GM23248 (cell line): ENCODE measurements at regions not wholly inside any gene's neighbourhood (a gene's known extent, or its start where the extent isn't known, plus 50 kb on each side); places are given as distances from the start of the nearest gene placed in this dataset.

ENCODE experiments used
- DNase-seq: peaks from one replicate; pipeline ENCODE4 v3.0.0-alpha.2; 2015
- H2AFZ ChIP-seq: fragments of 200-600 bp; sonication (generic); 2 replicates; pipeline ENCODE4 v1.6.1; 2016; ENCODE audit warnings: antibody characterized with exemption
- H3F3A ChIP-seq: fragments of 200-600 bp; sonication (generic); 2 replicates; pipeline ENCODE4 v1.6.1; 2016; ENCODE audit warnings: mild to moderate bottlenecking, antibody characterized with exemption, mixed run types; ENCODE audit not compliant: insufficient read depth
- H3K27ac ChIP-seq: fragments of 200-600 bp; sonication (generic); 2 replicates; pipeline ENCODE4 v1.5.1; 2016; ENCODE audit warnings: mild to moderate bottlenecking
- H3K27me3 ChIP-seq: fragments of 200-600 bp; sonication (generic); replicated peaks from 2 replicates; pipeline ENCODE4 v1.6.1; 2016; ENCODE audit warnings: mild to moderate bottlenecking; ENCODE audit not compliant: insufficient read depth
- H3K36me3 ChIP-seq: fragments of 200-600 bp; sonication (generic); 2 replicates; pipeline ENCODE4 v1.6.1; 2016; ENCODE audit warnings: low read depth, mild to moderate bottlenecking
- H3K4me1 ChIP-seq: fragments of 200-600 bp; sonication (generic); 2 replicates; pipeline ENCODE4 v1.6.1; 2016; ENCODE audit warnings: mild to moderate bottlenecking; ENCODE audit not compliant: insufficient read depth
- H3K4me2 ChIP-seq: fragments of 200-600 bp; sonication (generic); one replicate; pipeline ENCODE4 v1.6.1; 2016; ENCODE audit warnings: mild to moderate bottlenecking; ENCODE audit not compliant: unreplicated experiment
- H3K4me3 ChIP-seq: fragments of 200-600 bp; sonication (generic); 2 replicates; pipeline ENCODE4 v1.5.1; 2016; ENCODE audit warnings: mild to moderate bottlenecking
- H3K79me2 ChIP-seq: fragments of 200-600 bp; sonication (generic); 2 replicates; pipeline ENCODE4 v1.6.1; 2016; ENCODE audit warnings: mild to moderate bottlenecking; ENCODE audit not compliant: insufficient read depth
- H3K9ac ChIP-seq: fragments of 200-600 bp; sonication (generic); 2 replicates; pipeline ENCODE4 v1.6.1; 2016; ENCODE audit warnings: mild to moderate bottlenecking
- H3K9me2 ChIP-seq: fragments of 200-600 bp; sonication (generic); 2 replicates; pipeline ENCODE4 v1.6.1; 2016; ENCODE audit warnings: mixed run types, mild to moderate bottlenecking, moderate library complexity; ENCODE audit not compliant: insufficient read depth
- H3K9me3 ChIP-seq: fragments of 200-600 bp; sonication (generic); one replicate; pipeline ENCODE4 v1.6.1; 2017; ENCODE audit warnings: low read depth
- H4K20me1 ChIP-seq: fragments of 200-600 bp; sonication (generic); 2 replicates; pipeline ENCODE4 v1.6.0; 2016; ENCODE audit not compliant: insufficient read depth
- EZH2 ChIP-seq: fragments of 200-600 bp; sonication (generic); IDR thresholded peaks from 2 replicates; pipeline ENCODE4 v1.6.1; 2018; ENCODE audit warnings: antibody characterized with exemption, mild to moderate bottlenecking; ENCODE audit not compliant: insufficient read depth, poor library complexity, severe bottlenecking
- EZH2phosphoT487 ChIP-seq: fragments of 200-600 bp; sonication (generic); IDR thresholded peaks from 2 replicates; pipeline ENCODE4 v1.6.1; 2018; ENCODE audit warnings: antibody characterized with exemption, moderate library complexity, mild to moderate bottlenecking, low read depth; ENCODE audit not compliant: insufficient read depth
- WGBS, 2 experiments: methylation state at CpG; one replicate each; pipeline ENCODE4 v1.1.6; 2015 to 2017; ENCODE audit warnings: low lambda C conversion rate in 2 of 2, low coverage in 1 of 2; ENCODE audit errors: missing lambda C conversion rate in 2 of 2; 5-methylcytosine and 5-hydroxymethylcytosine counted together
- in situ Hi-C: fragments of 300-500 bp; cut with MboI; formaldehyde crosslinking; loops from 2 replicates; pipeline ENCODE4 v1.15.0; 2020

GRCh38 chr11:104534278-104534677 lies 364.0 kb downstream of the CASP12 start:
- DNase-seq: no peak
- H3K9ac ChIP-seq: no peak overlapping the region

DNA sequence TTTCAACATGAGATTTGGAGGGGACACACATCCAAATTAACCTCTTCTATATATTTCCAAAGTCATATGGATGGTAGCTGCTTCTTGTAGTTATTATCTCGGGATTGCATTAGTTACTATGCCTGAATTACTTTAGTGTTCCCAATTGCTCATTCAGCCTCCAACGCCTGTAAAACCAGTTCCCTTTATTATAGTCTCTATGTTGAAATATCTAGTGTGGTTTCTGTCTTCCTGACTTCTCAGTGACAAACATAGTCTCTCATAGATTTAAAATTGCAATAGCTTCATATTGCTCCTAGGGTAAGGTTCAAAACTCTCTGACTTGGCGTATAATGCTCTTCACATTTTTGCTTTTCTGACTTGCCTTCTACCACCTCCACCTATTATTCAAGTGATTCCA lies 366.4 kb downstream of the CASP12 start:
- H3K4me1 ChIP-seq: no peaks in the 10 kb centered on the region
- H3K79me2 ChIP-seq: no peaks in the 10 kb centered on the region
- DNase-seq: no peak
- no peak overlapping the region for H3K4me3 ChIP-seq
- no peak overlapping the region for H2AFZ ChIP-seq
- no peaks in the 10 kb centered on the region for H3F3A ChIP-seq
- no peaks in the 10 kb centered on the region for H3K36me3 ChIP-seq
- no peaks in the 10 kb centered on the region for H3K27me3 ChIP-seq
- in situ Hi-C loops: no loop called here
- 53 to 59% methylated on average over 3 of the region's 3 CpGs for WGBS, 2 experiments
- TF ChIP-seq EZH2 (no peak), EZH2phosphoT487 (no peak)
- H3K27ac ChIP-seq: no peak overlapping the region
- no peak overlapping the region for H3K4me2 ChIP-seq
- no peak overlapping the region for H3K9ac ChIP-seq
- H4K20me1 ChIP-seq: no peaks in the 10 kb centered on the region
- H3K9me2 ChIP-seq: no peaks in the 10 kb centered on the region
- H3K9me3 ChIP-seq: no peaks in the 10 kb centered on the region

More at GRCh38 chr11:104534278-104534677, 364.0 kb downstream of the CASP12 start:
- Histone ChIP-seq H3K27me3 (no peaks in the 10 kb centered on the region), H3K9me2 (no peaks in the 10 kb centered on the region), H3K36me3 (no peaks in the 10 kb centered on the region), H3K4me1 (no peaks in the 10 kb centered on the region), H3F3A (no peaks in the 10 kb centered on the region), H3K4me3 (no peak overlapping the region), H3K27ac (no peak overlapping the region), H4K20me1 (no peaks in the 10 kb centered on the region), H3K9me3 (no peaks in the 10 kb centered on the region), H3K79me2 (no peaks in the 10 kb centered on the region), H3K4me2 (no peak overlapping the region), H2AFZ (no peak overlapping the region)
- no peak for TF ChIP-seq EZH2
- TF ChIP-seq EZH2phosphoT487: no peak
- WGBS, 2 experiments: 64 to 69% methylated on average over 2 of the region's 2 CpGs
- in situ Hi-C loops: no loop called here

- TF ChIP-seq EZH2phosphoT487 (no peak), EZH2 (no peak)
- H3K9ac ChIP-seq: no peak overlapping the region
- no peaks in the 10 kb centered on the region for H3K4me1 ChIP-seq
Observed at GRCh38 chr11:104531075-104531474, 367.1 kb upstream of the PDGFD start.

DNA sequence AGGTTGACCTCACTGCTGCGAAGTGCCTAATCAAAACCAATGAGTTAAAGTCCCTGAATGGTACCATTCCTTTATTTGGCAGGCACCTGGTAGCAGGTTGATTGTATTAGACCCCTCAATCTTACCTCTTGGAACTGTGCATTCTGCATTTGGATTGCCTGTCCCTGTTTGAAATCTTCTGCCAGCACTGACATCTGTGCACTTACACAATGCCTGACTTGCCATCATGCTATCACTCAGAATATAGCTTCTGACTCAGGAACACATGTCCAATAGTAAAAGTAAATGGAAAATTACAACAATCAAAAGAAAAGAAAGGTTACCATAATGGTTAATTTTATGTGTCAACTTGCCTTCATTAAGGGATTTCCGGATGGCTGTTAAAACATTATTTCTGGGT lies 366.0 kb upstream of the PDGFD start:
- H3F3A ChIP-seq: no peaks in the 10 kb centered on the region
- no peak overlapping the region for H3K4me2 ChIP-seq
- no peaks in the 10 kb centered on the region for H4K20me1 ChIP-seq
- no peak overlapping the region for H3K9ac ChIP-seq
- in situ Hi-C loops: no loop called here
- H3K79me2 ChIP-seq: no peaks in the 10 kb centered on the region
- H3K36me3 ChIP-seq: no peaks in the 10 kb centered on the region
- H3K9me3 ChIP-seq: no peaks in the 10 kb centered on the region
- no peaks in the 10 kb centered on the region for H3K4me1 ChIP-seq
- no peaks in the 10 kb centered on the region for H3K27me3 ChIP-seq
- no peak overlapping the region for H3K4me3 ChIP-seq
- H2AFZ ChIP-seq: no peak overlapping the region
- no peak overlapping the region for H3K27ac ChIP-seq
- H3K9me2 ChIP-seq: no peaks in the 10 kb centered on the region
- 44 to 45% methylated on average over 2 of the region's 2 CpGs for WGBS, 2 experiments
- TF ChIP-seq EZH2 (no peak), EZH2phosphoT487 (no peak)
- DNase-seq: no peak

More at GRCh38 chr11:104531075-104531474, 367.1 kb upstream of the PDGFD start:
- in situ Hi-C loops: no loop called here
- H3K9me2 ChIP-seq: no peaks in the 10 kb centered on the region
- no peaks in the 10 kb centered on the region for H3K27me3 ChIP-seq
- no peak overlapping the region for H3K4me3 ChIP-seq
- H2AFZ ChIP-seq: no peak overlapping the region
- no peaks in the 10 kb centered on the region for H3K9me3 ChIP-seq
- WGBS, 2 experiments: 96 to 100% methylated on average over 2 of the region's 2 CpGs
- no peak overlapping the region for H3K27ac ChIP-seq
- H3K79me2 ChIP-seq: no peaks in the 10 kb centered on the region
- H3F3A ChIP-seq: no peaks in the 10 kb centered on the region
- no peak overlapping the region for H3K4me2 ChIP-seq
- no peaks in the 10 kb centered on the region for H4K20me1 ChIP-seq
- H3K36me3 ChIP-seq: no peaks in the 10 kb centered on the region
- no peak for DNase-seq

DNA sequence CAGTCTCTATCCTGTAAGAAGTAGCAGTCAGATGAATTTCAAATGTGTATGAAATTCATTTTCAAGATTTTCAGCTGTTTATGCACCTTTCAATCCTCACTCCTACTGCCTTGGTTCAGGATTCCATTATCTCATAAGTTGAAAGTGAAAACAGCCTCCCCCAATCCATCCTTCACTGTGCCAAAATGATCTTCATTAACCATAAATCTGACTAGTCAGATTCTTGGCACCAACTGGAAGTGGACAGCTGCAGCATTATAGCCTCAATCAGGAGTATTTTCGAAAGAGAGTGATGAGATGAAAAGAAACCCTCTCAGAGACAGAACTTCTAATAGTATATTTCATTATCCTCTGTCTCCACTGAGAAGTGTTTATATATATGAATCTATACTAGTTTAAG lies 365.3 kb upstream of the PDGFD start:
- Histone ChIP-seq H3K4me3 (no peak overlapping the region), H3K9me2 (no peaks in the 10 kb centered on the region), H3K4me2 (no peak overlapping the region), H2AFZ (no peak overlapping the region), H3K9me3 (no peaks in the 10 kb centered on the region), H3F3A (no peaks in the 10 kb centered on the region), H3K4me1 (no peaks in the 10 kb centered on the region), H3K79me2 (no peaks in the 10 kb centered on the region), H3K27ac (no peak overlapping the region), H3K9ac (no peak overlapping the region), H3K27me3 (no peaks in the 10 kb centered on the region), H3K36me3 (no peaks in the 10 kb centered on the region), H4K20me1 (no peaks in the 10 kb centered on the region)
- no peak for TF ChIP-seq EZH2
- TF ChIP-seq EZH2phosphoT487: no peak
- in situ Hi-C loops: no loop called here
- no peak for DNase-seq
- WGBS, 2 experiments: 8 to 9% methylated on average over 1 of the region's 1 CpG
